SH-SY5Y (cell line): ENCODE measurements at regions not wholly inside any gene's neighbourhood (a gene's known extent, or its start where the extent isn't known, plus 50 kb on each side); places are given as distances from the start of the nearest gene placed in this dataset.

ENCODE experiments used
- GATA2 ChIP-seq: IDR thresholded peaks from 2 replicates; pipeline ENCODE4 v1.6.1; 2011; ENCODE audit warnings: mild to moderate bottlenecking, low read depth, low read length
- GATA3 ChIP-seq: IDR thresholded peaks from 2 replicates; pipeline ENCODE4 v1.6.1; 2011; ENCODE audit warnings: low read depth, mild to moderate bottlenecking, low read length, moderate library complexity

DNA sequence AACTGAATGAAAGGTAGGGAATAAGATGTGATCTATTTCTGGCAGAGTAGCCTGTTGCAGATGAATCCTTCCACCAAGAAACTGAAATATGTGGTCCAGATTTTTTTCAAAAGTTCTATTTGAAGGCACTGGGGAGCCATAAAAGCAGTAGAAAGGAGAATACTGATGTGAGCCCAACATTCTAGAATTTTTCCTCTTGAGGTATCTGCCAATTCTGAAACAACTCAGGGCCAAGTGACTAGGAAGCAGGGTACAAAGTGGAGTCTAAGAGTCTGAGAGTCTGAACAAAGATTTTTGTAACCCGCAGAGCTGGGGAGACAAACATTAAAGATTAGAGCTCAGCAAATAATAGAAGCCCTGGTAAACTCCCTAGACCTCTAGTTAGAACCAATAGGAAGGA lies 58.3 kb upstream of the SLCO3A1 start:
- TF ChIP-seq GATA3, result no peak
- TF ChIP-seq GATA2, result no peak
